Renal pelvis (tissue), 1 donor: ENCODE measurements at regions not wholly inside any gene's neighbourhood (a gene's known extent, or its start where the extent isn't known, plus 50 kb on each side); places are given as distances from the start of the nearest gene placed in this dataset.
"Not testable (repeated sequence)": the region's sequence is repeated elsewhere in the genome, so short reads cannot be mapped to it uniquely, and the experiment has no call there.

Experiments used
- DNase-seq: peaks from one replicate; pipeline ENCODE4 v3.0.0-alpha.2; 2013

GRCh38 chr6:76682842-76683241 lies 610.4 kb upstream of the IMPG1 start:
- no peak for DNase-seq

DNA sequence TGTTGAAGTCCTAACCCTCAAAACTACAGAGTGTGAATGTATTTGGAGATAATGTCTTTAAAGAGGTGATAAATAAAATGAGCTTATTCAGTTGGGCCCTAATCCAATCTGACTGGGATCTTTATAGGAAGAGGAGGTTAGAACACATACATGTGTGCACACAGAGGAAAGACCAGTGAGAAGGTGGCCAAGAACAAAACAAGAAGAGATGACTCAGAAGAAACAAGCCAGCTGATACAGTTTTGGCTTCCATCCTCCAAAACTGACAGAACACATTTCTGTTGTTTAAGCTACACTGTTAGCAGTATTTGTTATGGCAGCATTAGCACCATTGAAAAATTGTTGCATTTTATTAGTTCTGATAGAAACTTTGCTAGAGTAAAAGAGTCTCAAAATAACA lies 609.3 kb upstream of the IMPG1 start:
- no peak for DNase-seq

DNA sequence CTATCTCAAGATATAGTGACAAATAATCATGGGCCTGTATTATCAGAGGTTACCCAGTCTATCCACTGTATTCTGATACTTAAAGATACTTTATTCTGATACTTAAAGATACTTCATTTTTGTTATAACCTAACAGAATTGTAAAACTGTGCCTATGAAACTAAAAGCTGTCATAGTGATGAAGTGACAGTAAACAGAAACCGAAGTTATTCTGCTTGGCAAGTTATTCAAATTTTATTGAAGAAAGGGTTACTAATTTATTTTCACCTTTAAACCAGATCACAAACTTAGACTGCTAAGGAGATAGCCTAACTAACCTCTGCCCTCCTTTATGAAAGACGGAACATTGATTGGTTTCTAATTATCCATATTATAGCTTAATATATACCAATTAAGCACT lies 604.6 kb upstream of the IMPG1 start:
- DNase-seq = no peak

DNA sequence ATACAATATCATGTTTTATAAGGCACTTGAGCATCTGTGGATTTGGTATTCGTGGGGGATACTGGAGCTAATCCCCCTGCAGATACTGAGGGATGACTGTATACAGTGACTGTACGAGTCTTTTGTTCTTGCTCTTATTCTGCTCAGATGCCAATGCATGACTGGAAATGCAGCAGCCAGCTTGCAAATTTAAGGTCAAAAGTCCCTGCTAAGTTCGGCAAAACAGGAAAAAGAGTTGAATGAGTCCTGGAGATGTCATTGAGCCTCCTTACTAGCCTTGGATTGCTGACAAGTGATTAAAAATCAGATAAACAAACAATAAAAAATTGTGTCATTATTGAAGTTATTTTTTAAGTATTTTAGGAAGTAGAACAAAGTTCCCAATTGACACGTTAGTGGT lies 599.3 kb upstream of the IMPG1 start:
- DNase-seq = no peak

DNA sequence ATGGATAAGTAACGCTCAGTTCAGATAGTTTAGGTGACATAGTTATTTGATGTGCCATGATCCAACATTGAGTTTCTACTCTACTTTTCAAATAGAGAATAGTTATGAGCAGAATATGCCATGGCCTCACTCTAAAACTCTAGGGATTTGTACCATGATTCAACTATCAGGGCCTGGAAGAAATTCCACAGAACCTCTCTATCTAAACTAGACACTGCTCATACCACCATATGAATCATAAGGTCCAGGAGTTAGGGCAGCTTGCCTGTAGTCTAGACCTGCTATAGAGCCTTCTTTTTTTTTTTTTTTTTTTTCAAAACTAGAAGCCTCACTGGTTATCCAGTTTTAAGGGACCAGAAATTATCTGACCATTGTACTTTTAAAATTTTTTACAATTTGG lies 571.8 kb upstream of the IMPG1 start:
- no peak for DNase-seq

DNA sequence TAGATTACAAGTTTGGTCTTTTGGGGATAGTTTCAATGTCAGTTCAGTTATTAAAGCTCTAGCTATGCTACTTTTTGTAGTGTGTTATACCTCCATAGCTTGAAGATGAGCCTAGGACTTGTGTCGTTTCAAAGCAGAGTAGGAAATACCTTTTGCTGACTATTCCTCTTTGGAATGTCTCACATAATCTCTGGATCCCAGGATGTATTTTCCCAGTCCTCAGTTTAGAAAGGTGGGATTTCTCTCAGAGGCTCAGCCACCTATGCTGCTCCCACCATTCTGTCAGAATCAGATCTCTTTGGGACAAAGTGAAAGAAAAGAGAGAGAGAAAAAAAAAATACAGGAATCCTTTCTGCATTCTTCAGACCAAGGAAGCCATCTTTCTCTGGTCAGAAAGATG lies 567.5 kb upstream of the IMPG1 start:
- no peak for DNase-seq

DNA sequence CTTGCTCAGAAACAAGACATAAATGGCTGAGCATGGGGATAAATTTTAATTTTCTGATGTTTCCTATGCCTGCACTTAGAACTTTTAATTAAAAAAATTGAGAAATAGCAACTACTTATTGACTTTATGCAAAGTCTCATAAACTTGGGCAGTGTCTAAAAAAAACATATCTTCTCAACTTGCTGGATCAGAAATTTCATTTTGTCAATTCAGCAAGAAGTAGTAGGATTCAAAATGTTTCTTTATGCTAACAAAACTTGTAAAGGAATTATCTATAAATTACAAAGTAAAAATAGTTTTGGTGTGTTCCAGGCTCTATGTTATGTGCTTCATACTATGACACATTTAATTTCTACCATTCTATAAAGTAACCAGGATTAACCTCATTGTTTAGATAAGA lies 562.2 kb upstream of the IMPG1 start:
- DNase-seq = no peak

DNA sequence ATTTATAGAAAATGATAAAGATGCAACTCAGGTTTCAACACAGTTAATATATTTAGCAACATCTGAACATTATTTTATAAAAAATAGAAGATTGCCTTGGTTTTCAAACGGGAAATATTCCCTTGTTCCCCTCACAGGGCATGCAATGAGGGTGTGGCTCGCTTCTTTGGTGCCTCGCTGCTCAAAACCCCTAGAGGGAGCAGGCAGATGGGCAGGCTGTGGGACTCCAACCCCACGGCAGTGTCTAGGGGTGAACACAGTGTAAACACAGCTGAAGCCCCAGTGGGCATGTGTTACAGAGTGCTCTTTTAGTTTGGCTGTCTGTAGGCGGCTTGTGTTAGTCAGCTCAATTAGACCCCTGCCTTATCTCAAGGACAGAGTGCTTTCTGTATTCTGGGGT lies 560.8 kb upstream of the IMPG1 start:
- no peak for DNase-seq

GRCh38 chr6:76631622-76632021 lies 559.2 kb upstream of the IMPG1 start:
- DNase-seq = no peak

DNA sequence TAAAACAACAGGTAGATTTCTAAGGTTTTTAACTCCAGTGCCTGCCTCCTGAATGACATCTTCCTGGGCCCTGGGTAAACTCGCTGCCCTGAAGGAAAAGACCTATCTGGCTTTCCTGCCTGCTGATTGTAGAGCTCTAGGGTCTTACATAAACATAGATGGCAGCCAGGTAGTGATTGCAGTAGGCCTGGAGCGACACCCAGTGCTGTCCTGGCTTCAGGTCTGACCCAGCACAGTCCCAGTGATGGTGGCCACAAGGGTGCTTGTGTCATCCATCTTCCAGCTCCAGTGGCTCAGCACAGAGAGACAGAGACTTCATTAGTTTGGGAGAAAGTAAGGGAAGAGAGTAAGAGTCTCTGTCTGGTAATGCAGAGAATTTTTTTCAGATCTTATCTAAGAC lies 542.9 kb upstream of the IMPG1 start:
- no peak for DNase-seq

GRCh38 chr6:76612954-76613353 lies 540.5 kb upstream of the IMPG1 start:
- no peak for DNase-seq

GRCh38 chr6:76609160-76609559 lies 536.7 kb upstream of the IMPG1 start:
- no peak for DNase-seq

- no peak for DNase-seq
These were observed 521.6 kb upstream of the IMPG1 start for GRCh38 chr6:76594109-76594508.

- DNase-seq = no peak
These were observed 521.2 kb upstream of the IMPG1 start for GRCh38 chr6:76593668-76594067.

DNA sequence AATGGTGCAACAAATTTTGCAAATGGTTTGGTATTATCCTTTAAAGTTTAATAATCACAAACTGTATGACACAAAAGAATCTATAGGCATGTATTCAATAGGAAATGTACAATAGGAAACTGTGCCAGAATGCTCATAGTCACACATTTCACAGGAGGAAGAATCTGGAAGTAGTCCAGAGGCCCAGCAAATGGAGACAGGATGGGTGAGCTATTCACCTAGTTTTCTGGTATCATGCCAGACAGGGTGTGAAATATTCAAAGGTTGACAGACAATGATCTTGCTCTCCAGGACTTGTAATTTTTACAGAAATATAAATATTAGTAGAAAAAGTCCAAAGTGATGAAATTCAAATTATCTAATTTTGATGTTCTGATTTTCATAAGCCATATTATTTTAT lies 520.1 kb upstream of the IMPG1 start:
- no peak for DNase-seq

- no peak for DNase-seq
These were observed 514.8 kb upstream of the IMPG1 start for GRCh38 chr6:76587271-76587670.

DNA sequence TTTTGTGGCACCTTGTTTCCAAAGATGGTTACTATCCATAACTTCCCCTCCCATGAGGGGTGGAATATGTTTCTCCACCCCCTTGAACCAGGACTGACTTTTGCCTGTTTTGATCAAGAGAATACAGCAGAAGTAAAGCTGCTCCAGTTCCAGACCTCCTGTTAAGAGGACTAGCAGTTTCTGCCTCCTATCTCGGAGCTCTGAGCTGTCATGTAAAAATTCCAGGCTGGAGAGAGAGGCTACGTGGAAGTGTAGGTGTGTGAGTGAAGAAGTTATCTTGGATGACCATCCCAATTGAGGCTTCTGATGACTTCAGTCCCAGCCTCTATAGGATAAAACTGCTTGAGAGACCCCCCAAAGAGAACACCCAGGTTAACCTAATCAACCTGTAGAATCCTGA lies 511.7 kb upstream of the IMPG1 start:
- DNase-seq = no peak

GRCh38 chr6:76578746-76579145 lies 506.3 kb upstream of the IMPG1 start:
- no peak for DNase-seq

DNA sequence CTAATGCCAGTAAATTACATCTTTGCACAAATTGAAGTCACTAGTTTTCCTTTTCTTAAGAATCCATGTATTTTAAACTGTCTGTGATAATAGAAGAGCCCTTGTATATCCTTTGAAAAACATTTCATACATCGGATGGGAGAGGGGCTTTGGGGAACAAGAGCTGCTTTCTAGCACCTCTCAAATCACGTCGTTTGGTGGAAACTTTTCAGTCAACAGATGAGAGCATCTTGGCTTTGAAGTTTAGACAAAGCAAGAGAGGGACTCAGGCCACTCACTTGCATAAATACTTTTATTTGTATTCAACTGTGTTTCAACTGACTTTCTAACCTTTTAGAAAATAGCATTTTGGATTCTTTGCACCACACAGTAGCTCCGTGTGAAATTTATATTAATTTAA lies 502.3 kb upstream of the IMPG1 start:
- DNase-seq = no peak

- no peak for DNase-seq
These were observed 493.5 kb upstream of the IMPG1 start for GRCh38 chr6:76565932-76566331.

GRCh38 chr6:76562371-76562770 lies 489.9 kb upstream of the IMPG1 start:
- DNase-seq = not testable (repeated sequence)

DNA sequence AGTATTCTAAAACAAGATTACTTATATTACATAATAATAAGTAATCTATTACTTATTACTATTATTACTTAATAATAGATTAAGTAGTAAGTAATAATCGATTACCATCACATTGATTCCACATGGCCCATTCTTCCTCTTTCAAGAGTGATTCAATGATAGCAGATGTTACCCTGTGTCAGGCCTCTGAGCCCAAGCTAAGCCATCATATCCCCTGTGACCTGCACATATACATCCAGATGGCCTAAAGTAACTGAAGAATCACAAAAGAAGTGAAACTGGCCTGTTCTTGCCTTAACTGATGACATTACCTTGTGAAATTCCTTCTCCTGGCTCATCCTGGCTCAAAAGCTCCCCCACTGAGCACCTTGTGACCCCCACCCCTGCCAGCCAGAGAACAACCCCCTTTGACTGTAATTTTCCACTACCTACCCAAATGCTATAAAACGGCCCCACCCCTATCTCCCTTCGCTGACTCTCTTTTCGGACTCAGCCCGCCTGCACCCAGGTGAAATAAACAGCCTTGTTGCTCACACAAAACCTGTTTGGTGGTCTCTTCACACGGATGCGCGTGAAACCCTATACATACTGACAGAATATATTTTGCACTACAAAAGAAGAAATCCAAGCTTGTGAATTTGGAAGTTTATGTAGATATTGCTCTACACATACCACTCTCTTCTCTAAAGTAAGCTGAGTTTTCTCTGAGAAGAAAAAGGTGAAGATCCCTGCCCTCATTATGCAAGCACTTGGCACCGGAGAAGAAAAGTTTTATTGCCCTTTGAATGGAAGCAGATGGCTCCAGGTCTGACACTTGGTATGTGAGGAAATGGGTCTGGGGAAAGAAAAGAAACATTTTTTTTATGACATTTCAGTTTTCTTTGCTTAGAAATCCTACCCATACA lies 488.6 kb upstream of the IMPG1 start:
- DNase-seq = not testable (repeated sequence)

- no peak for DNase-seq
These were observed 480.8 kb upstream of the IMPG1 start for GRCh38 chr6:76553256-76553655.

- DNase-seq = no peak
These were observed 479.8 kb upstream of the IMPG1 start for GRCh38 chr6:76552268-76552667.
